ENCODE measurements at regions not wholly inside any gene's neighbourhood (a gene's known extent, or its start where the extent isn't known, plus 50 kb on each side); places are given as distances from the start of the nearest gene placed in this dataset.
"Not testable (repeated sequence)": the region's sequence is repeated elsewhere in the genome, so short reads cannot be mapped to it uniquely, and the experiment has no call there.

GRCh38 chr9:135307300-135307699 lies 172.3 kb upstream of the PPP1R26 start:
- no peak for DNase-seq

GRCh38 chr9:135307919-135308318 lies 171.7 kb upstream of the PPP1R26 start:
- DNase-seq: not testable (repeated sequence)

- DNase-seq: peak in 1 of 58 donors; percentile 23
These were observed 170.5 kb upstream of the PPP1R26 start for GRCh38 chr9:135308821-135309762.

- DNase-seq: no peak
These were observed 169.8 kb upstream of the PPP1R26 start for GRCh38 chr9:135309763-135310125.

GRCh38 chr9:135310134-135310533 lies 169.4 kb upstream of the PPP1R26 start:
- no peak for DNase-seq

GRCh38 chr9:135315572-135315971 lies 164.0 kb upstream of the PPP1R26 start:
- DNase-seq: no peak

- no peak for DNase-seq
These were observed 159.3 kb upstream of the PPP1R26 start for GRCh38 chr9:135320331-135320730.

GRCh38 chr9:135320943-135321342 lies 158.6 kb upstream of the PPP1R26 start:
- no peak for DNase-seq

GRCh38 chr9:135321580-135321979 lies 158.0 kb upstream of the PPP1R26 start:
- DNase-seq: no peak

GRCh38 chr9:135324329-135324728 lies 155.3 kb upstream of the PPP1R26 start:
- DNase-seq: no peak

GRCh38 chr9:135326141-135326540 lies 153.4 kb upstream of the PPP1R26 start:
- DNase-seq: no peak

GRCh38 chr9:135326633-135327152 lies 152.9 kb upstream of the PPP1R26 start:
- no peak for DNase-seq

- no peak for DNase-seq
These were observed 150.8 kb upstream of the PPP1R26 start for GRCh38 chr9:135328485-135329417.

- no peak for DNase-seq
These were observed 149.8 kb upstream of the PPP1R26 start for GRCh38 chr9:135329571-135330306.

- DNase-seq: no peak
These were observed 149.3 kb upstream of the PPP1R26 start for GRCh38 chr9:135330307-135330631.

GRCh38 chr9:135330685-135331590 lies 148.6 kb upstream of the PPP1R26 start:
- no peak for DNase-seq

- DNase-seq: no peak
These were observed 147.1 kb upstream of the PPP1R26 start for GRCh38 chr9:135332516-135332915.

GRCh38 chr9:135332979-135333748 lies 146.4 kb upstream of the PPP1R26 start:
- DNase-seq: no peak

GRCh38 chr9:135334953-135335460 lies 144.6 kb upstream of the PPP1R26 start:
- DNase-seq: no peak
